GM12875 (cell line): ENCODE measurements at regions not wholly inside any gene's neighbourhood (a gene's known extent, or its start where the extent isn't known, plus 50 kb on each side); places are given as distances from the start of the nearest gene placed in this dataset.

ENCODE experiments used
- H3K4me3 ChIP-seq: one replicate; pipeline ENCODE4 v1.5.1; 2011; ENCODE audit warnings: low read depth, low read length, control low read depth
- CTCF ChIP-seq: IDR thresholded peaks from 2 replicates; pipeline ENCODE4 v1.5.1; 2011; ENCODE audit warnings: low read depth, mild to moderate bottlenecking, control low read depth, inconsistent platforms, low read length, moderate library complexity, borderline replicate concordance; ENCODE audit not compliant: insufficient read depth

GRCh38 chr1:219289171-219289570 is 115.5 kb downstream of the LYPLAL1 start:
- TF ChIP-seq CTCF = no peak
- H3K4me3 ChIP-seq = no peak overlapping the region

- TF ChIP-seq CTCF = no peak
- H3K4me3 ChIP-seq = no peak overlapping the region
These were observed 109.9 kb downstream of the LYPLAL1 start for GRCh38 chr1:219283541-219283940.

GRCh38 chr1:219281831-219282230 is 108.2 kb downstream of the LYPLAL1 start:
- no peak for TF ChIP-seq CTCF
- H3K4me3 ChIP-seq = no peak overlapping the region

DNA sequence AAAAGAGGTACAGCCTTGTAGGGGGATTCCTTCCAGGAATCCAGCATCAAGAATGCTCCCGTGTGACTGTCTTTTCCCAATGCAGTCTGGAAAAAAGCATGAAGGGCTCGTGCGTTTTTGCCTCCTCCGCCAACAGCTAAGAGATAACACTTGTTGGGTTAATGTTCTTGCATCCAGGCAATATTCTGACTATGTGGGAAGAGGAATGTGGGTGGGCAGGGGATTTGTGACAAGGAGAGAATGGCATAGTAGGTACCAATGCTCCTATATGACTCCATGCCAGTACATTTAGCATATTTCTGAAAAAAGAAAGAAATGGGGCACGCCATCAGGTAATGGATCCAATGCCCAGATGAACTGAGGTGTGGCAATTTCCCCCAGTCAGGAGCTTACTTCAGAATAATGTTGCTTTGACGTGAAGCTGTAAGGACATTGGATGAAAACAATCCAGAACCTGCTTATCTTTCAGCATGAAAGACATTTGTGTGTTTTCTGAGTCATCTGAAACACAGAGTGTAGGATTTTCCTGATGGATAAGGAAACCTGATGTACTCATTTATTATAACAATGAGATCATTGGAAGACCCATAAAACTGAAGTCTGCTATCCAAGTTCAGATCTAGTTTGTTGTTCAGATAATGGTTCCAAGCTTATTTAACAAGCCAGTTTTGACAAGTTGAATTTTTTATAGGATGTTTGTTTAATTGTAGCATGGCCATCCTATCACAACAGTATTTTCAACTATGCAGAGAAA is 105.5 kb downstream of the LYPLAL1 start:
- no peak for TF ChIP-seq CTCF
- no peak overlapping the region for H3K4me3 ChIP-seq

GRCh38 chr1:219278288-219278687 is 104.6 kb downstream of the LYPLAL1 start:
- TF ChIP-seq CTCF = no peak
- H3K4me3 ChIP-seq = no peak overlapping the region

DNA sequence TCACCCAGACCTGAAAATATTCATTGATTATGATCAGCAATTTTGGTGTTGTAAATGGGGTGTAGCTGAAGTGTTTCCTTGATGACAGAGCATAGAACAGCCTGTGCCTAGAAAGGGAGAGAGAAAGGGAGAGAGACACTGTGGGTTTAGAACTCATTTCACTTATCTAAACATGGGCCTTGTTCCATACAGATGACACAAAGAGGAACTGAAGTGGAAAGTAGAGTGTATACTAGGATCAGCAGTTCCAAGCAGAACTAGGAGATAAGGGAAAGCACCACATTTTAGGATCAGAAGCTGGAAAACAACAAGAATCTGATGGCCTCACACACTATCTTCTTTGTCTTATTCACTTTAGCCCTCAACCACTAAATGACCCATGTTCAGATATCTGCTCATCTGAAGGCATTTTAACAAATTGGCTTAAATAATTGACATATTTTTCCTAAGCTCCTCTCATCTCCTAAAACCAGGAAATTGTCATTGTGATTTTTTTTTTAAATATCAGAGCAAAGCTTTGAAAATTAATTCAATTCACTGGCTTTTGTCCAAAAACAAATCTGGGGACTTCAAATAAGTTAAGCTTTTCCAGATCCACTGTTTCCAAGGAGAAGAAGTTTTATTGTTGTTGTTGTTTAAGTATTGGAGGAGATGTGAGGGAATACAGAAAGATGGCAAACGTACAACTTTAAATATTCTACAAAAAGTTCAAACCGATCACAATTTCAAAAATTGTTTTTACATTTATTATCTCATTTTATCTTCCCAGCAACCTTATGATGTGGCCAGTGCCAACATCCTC is 103.8 kb downstream of the LYPLAL1 start:
- H3K4me3 ChIP-seq = no peak overlapping the region
- no peak for TF ChIP-seq CTCF

DNA sequence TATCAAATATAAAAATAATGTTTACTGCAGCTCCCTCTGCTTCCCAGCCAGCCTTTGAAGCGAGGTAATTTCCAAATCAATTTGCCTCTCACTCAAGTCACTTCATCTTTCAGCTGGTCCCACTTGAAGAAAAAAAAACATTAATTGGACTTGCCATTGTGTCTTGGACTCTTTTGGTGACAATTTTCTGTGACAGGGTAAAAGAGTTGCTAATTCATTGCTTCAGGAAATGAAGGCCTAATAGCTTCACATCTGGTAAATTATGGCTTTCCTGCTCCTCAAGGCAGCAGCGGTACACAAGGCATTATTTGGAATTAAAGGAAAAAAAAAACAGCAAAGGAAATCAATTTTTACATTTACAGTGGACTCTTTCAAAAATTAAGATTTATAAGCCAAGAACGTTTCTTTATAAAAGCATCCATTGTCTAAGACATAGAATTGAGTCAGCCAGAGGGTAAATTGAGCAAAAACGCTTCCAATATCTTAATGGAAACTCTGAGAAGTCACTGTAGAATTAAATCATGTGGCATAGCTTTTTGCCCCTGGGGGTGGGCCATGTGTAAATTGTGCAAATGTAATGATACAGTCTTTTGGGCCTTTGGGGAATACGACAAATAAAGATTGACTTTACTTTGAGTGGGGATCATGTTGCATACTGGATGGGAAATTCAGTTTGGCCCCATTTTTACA is 102.5 kb downstream of the LYPLAL1 start:
- H3K4me3 ChIP-seq = no peak overlapping the region
- TF ChIP-seq CTCF = no peak
